A549 (cell line): ENCODE measurements at regions not wholly inside any gene's neighbourhood (a gene's known extent, or its start where the extent isn't known, plus 50 kb on each side); places are given as distances from the start of the nearest gene placed in this dataset.

Source experiments
- ATAC-seq, 2 experiments: fragments of 200-7000 bp in 1 of 2; fragments of >200 bp in 1 of 2; cut with Nextera tagmentation in 1 of 2; cut with Tn5 transposase in 1 of 2; 3 replicates each; pipeline versions ENCODE4 v1.8.0 to v1.9.1; 2018 to 2020; ENCODE audit warnings: mild to moderate bottlenecking in 1 of 2, moderate library complexity in 1 of 2
- CTCF ChIA-PET: fragments of 300-600 bp; sonication (Branson Sonifier 250); formaldehyde crosslinking; extraction: SDS; loops from one replicate; lab custom pipeline; 2021; ENCODE audit warnings: antibody characterized with exemption, inconsistent platforms; lab: Yijun Ruan, JAX
- POLR2A ChIA-PET: fragments of 350-600 bp; formaldehyde crosslinking; extraction: SDS; loops from one replicate; lab custom pipeline; 2021; ENCODE audit warnings: antibody characterized with exemption, inconsistent platforms; lab: Yijun Ruan, JAX
- DNase-seq, 2 experiments: peaks; one replicate each; pipeline versions ENCODE4 v3.0.0 to v3.0.0-alpha.2; 2011 to 2016; ENCODE audit warnings: low read depth in 1 of 2, low spot score in 1 of 2
- FAIRE-seq: peaks from 2 replicates; lab custom pipeline; 2011; peaks lifted over from hg19 to GRCh38; lab: Jason Lieb, UNC
- H3K27ac ChIP-seq, 2 experiments: fragments of >200 bp; sonication (Bioruptor Twin); formaldehyde crosslinking; 3 replicates each; pipeline ENCODE4 v1.5.1; 2016 to 2017
- H3K4me1 ChIP-seq: fragments of >200 bp; sonication (Bioruptor Twin); formaldehyde crosslinking; 3 replicates; pipeline ENCODE4 v1.6.1; 2016
- H3K4me2 ChIP-seq: fragments of >200 bp; sonication (Bioruptor Twin); formaldehyde crosslinking; 3 replicates; pipeline ENCODE4 v1.6.1; 2016
- H3K4me3 ChIP-seq: fragments of >200 bp; sonication (Bioruptor Twin); formaldehyde crosslinking; 3 replicates; pipeline ENCODE4 v1.5.1; 2016
- H3K9me3 ChIP-seq: fragments of >200 bp; sonication (Bioruptor Twin); formaldehyde crosslinking; 3 replicates; pipeline ENCODE4 v1.6.1; 2016
- E2F6 ChIP-seq: IDR thresholded peaks from 2 replicates; pipeline ENCODE4 v1.6.1; 2012; ENCODE audit warnings: low read depth, borderline replicate concordance
- EHF ChIP-seq: fragments of 250-450 bp; sonication (Bioruptor Pico); IDR thresholded peaks from 2 replicates; pipeline ENCODE4 v1.5.0; 2020; ENCODE audit warnings: mild to moderate bottlenecking
- FOXS1 ChIP-seq: fragments of 250-450 bp; sonication (Bioruptor Pico); IDR thresholded peaks from 2 replicates; pipeline ENCODE4 v1.5.0; 2020; ENCODE audit warnings: mild to moderate bottlenecking, moderate library complexity
- HEYL ChIP-seq: fragments of 250-450 bp; sonication (Bioruptor Pico); IDR thresholded peaks from 2 replicates; pipeline ENCODE4 v1.8.0; 2021; ENCODE audit warnings: mild to moderate bottlenecking, moderate library complexity
- HMGXB4 ChIP-seq: fragments of 250-450 bp; sonication (Bioruptor Pico); IDR thresholded peaks from 2 replicates; pipeline ENCODE4 v1.5.0; 2021; ENCODE audit warnings: mild to moderate bottlenecking, moderate library complexity, borderline replicate concordance
- HOXA7 ChIP-seq: fragments of 250-450 bp; sonication (Bioruptor Pico); IDR thresholded peaks from 2 replicates; pipeline ENCODE4 v1.5.0; 2020; ENCODE audit warnings: mild to moderate bottlenecking, moderate library complexity
- HOXB13 ChIP-seq: fragments of 250-450 bp; sonication (Bioruptor Pico); IDR thresholded peaks from 2 replicates; pipeline ENCODE4 v1.5.0; 2020; ENCODE audit warnings: low read depth, mild to moderate bottlenecking, moderate library complexity
- JUN ChIP-seq, 2 experiments: fragments of >200 bp; sonication (Bioruptor Twin); formaldehyde crosslinking; IDR thresholded peaks; 2 replicates in 1 of 2; 3 replicates in 1 of 2; pipeline ENCODE4 v1.6.1; 2016 to 2017
- KDM1A ChIP-seq: fragments of 200-600 bp; sonication (generic); IDR thresholded peaks from 2 replicates; pipeline ENCODE4 v1.6.1; 2016; ENCODE audit warnings: low read depth, mild to moderate bottlenecking
- MAX ChIP-seq: IDR thresholded peaks from 2 replicates; pipeline ENCODE4 v1.6.1; 2012
- MYC ChIP-seq: IDR thresholded peaks from 2 replicates; pipeline ENCODE4 v1.6.1; 2012; ENCODE audit warnings: mild to moderate bottlenecking, inconsistent platforms, low read length, improper control_type of control experiment, borderline replicate concordance
- NFE2L2 ChIP-seq: fragments of 150-350 bp; conservative IDR thresholded peaks from 2 replicates; pipeline ENCODE4 v1.6.1; 2014; ENCODE audit warnings: low read length
- PHF8 ChIP-seq: fragments of 200-600 bp; sonication (generic); IDR thresholded peaks from 2 replicates; pipeline ENCODE4 v1.6.1; 2016; ENCODE audit warnings: low read depth, mild to moderate bottlenecking, antibody characterized with exemption, moderate library complexity, borderline replicate concordance
- POLR2A ChIP-seq: IDR thresholded peaks from 2 replicates; pipeline ENCODE4 v1.6.1; 2012; ENCODE audit warnings: mild to moderate bottlenecking, low read length
- RAD21 ChIP-seq, 2 experiments: fragments of >200 bp in 1 of 2; sonication (Bioruptor Twin) in 1 of 2; formaldehyde crosslinking in 1 of 2; IDR thresholded peaks in 1 of 2; conservative IDR thresholded peaks in 1 of 2; 2 replicates in 1 of 2; 3 replicates in 1 of 2; pipeline ENCODE4 v1.6.1; 2012 to 2018; ENCODE audit warnings: inconsistent platforms in 1 of 2
- RCOR1 ChIP-seq: fragments of 150-350 bp; IDR thresholded peaks from 2 replicates; pipeline ENCODE4 v1.6.1; 2014; ENCODE audit warnings: antibody characterized with exemption, low read length, low read depth
- REST ChIP-seq: fragments of 200-600 bp; sonication (generic); IDR thresholded peaks from 2 replicates; pipeline ENCODE4 v1.6.1; 2016; ENCODE audit warnings: antibody characterized with exemption, mild to moderate bottlenecking, moderate library complexity
- SMC3 ChIP-seq: fragments of >200 bp; sonication (Bioruptor Twin); formaldehyde crosslinking; IDR thresholded peaks from 3 replicates; pipeline ENCODE4 v1.6.1; 2018; ENCODE audit warnings: inconsistent platforms
- TP53 ChIP-seq: fragments of 250-450 bp; sonication (Bioruptor Pico); IDR thresholded peaks from 2 replicates; pipeline ENCODE4 v1.5.0; 2021; ENCODE audit warnings: mild to moderate bottlenecking, moderate library complexity
- ZNF302 ChIP-seq: fragments of 250-450 bp; sonication (Bioruptor Pico); IDR thresholded peaks from 2 replicates; pipeline ENCODE4 v1.9.0; 2021; ENCODE audit warnings: inconsistent platforms, mild to moderate bottlenecking, moderate library complexity
- ZSCAN20 ChIP-seq: fragments of 250-450 bp; sonication (Bioruptor Pico); IDR thresholded peaks from 2 replicates; pipeline ENCODE4 v1.8.0; 2022; ENCODE audit warnings: mild to moderate bottlenecking, moderate library complexity
- WGBS: methylation state at CpG from one replicate; pipeline ENCODE4 v1.1.6; 2017; ENCODE audit errors: missing lambda C conversion rate; 5-methylcytosine and 5-hydroxymethylcytosine counted together
- TF ChIP-seq, protein P1 (sequence below): fragments of >200 bp; sonication (Bioruptor Twin); formaldehyde crosslinking; IDR thresholded peaks from 3 replicates; pipeline ENCODE4 v1.5.1; 2016

- ATAC-seq (no peak), DNase-seq (no peak), FAIRE-seq (no peak)
- ChIA-PET CTCF (no interaction called here), POLR2A (no interaction called here)
- H3K4me3 ChIP-seq, result no peak overlapping the region
- no peaks in the 10 kb centered on the region for H3K4me1 ChIP-seq
- no peak overlapping the region for H3K4me2 ChIP-seq
- 0 out of 3 replicates have a peak, but pooled peaks cover 2% of the 10 kb centered on the region for H3K9me3 ChIP-seq
- 2% methylated on average over 3 of the region's 3 CpGs for WGBS
- TF ChIP-seq RCOR1 (no peak), HEYL (CRISPR knock-in tag) (no peak), HMGXB4 (CRISPR knock-in tag) (no peak), JUN (IDR thresholded peaks at IDR 0.05) (no peak)
- no peak overlapping the region for H3K27ac ChIP-seq
These were observed 244.2 kb downstream of the CBLN4 start for GRCh38 chr20:55761100-55761499.

DNA sequence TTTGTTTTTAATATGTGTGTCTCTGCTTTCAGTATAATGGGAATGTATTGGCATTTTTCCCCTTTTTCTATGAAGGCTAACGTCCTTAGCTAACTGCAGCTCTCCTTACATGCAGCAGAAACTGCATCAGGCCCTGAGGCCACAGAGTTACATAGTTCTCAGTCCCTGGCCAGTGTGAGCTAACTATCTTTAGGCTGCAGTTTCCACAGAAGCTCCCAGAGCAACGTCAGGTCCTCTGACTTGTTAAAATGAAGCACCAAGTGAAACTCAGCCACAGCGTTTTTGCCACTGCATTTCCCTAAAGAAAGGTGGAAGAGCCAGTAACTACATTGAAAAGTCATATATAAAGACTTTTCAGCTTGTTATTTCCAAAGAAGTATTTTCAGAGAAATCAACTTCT, 244.7 kb downstream of the CBLN4 start:
- CTCF ChIA-PET, result no interaction called here
- TF ChIP-seq REST (no peak), ZNF302 (CRISPR knock-in tag) (no peak), HOXA7 (CRISPR knock-in tag) (no peak)
- H3K27ac ChIP-seq, result no peak overlapping the region
- H3K4me2 ChIP-seq, result no peak overlapping the region
- no peak for ATAC-seq
- FAIRE-seq, result no peak
- H3K4me1 ChIP-seq, result no peaks in the 10 kb centered on the region
- 2% methylated on average over 3 of the region's 3 CpGs for WGBS
- POLR2A ChIA-PET, result no interaction called here
- H3K9me3 ChIP-seq, result 0 out of 3 replicates have a peak, but pooled peaks cover 2% of the 10 kb centered on the region
- no peak overlapping the region for H3K4me3 ChIP-seq
- DNase-seq, result no peak

- no peaks in the 10 kb centered on the region for H3K4me1 ChIP-seq
- no peak for DNase-seq
- WGBS, result 4% methylated on average over 3 of the region's 3 CpGs
- ATAC-seq, result no peak
- no peak for FAIRE-seq
- no peak overlapping the region for H3K4me2 ChIP-seq
- no peak overlapping the region for H3K4me3 ChIP-seq
- no peak overlapping the region for H3K27ac ChIP-seq
- no peaks in the 10 kb centered on the region for H3K9me3 ChIP-seq
- ChIA-PET POLR2A (no interaction called here), CTCF (no interaction called here)
- TF ChIP-seq, protein P1, sequence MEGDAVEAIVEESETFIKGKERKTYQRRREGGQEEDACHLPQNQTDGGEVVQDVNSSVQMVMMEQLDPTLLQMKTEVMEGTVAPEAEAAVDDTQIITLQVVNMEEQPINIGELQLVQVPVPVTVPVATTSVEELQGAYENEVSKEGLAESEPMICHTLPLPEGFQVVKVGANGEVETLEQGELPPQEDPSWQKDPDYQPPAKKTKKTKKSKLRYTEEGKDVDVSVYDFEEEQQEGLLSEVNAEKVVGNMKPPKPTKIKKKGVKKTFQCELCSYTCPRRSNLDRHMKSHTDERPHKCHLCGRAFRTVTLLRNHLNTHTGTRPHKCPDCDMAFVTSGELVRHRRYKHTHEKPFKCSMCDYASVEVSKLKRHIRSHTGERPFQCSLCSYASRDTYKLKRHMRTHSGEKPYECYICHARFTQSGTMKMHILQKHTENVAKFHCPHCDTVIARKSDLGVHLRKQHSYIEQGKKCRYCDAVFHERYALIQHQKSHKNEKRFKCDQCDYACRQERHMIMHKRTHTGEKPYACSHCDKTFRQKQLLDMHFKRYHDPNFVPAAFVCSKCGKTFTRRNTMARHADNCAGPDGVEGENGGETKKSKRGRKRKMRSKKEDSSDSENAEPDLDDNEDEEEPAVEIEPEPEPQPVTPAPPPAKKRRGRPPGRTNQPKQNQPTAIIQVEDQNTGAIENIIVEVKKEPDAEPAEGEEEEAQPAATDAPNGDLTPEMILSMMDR, result no peak
- TF ChIP-seq NFE2L2 (no peak), MAX (no peak), SMC3 (no peak)
These were observed 249.5 kb downstream of the CBLN4 start for GRCh38 chr20:55755861-55756260.

GRCh38 chr20:55755411-55755810, 249.9 kb downstream of the CBLN4 start:
- no peak for DNase-seq
- ChIA-PET POLR2A (no interaction called here), CTCF (no interaction called here)
- H3K9me3 ChIP-seq, result no peaks in the 10 kb centered on the region
- H3K4me1 ChIP-seq, result no peaks in the 10 kb centered on the region
- FAIRE-seq, result no peak
- no peak overlapping the region for H3K4me3 ChIP-seq
- 2% methylated on average over 5 of the region's 5 CpGs for WGBS
- H3K27ac ChIP-seq, result no peak overlapping the region
- H3K4me2 ChIP-seq, result no peak overlapping the region
- no peak for ATAC-seq
- TF ChIP-seq KDM1A (no peak), MYC (no peak), RAD21 (conservative IDR thresholded peaks at IDR 0.05 in 1 of 2, IDR thresholded peaks at IDR 0.05 in 1 of 2) (no peak), HOXB13 (CRISPR knock-in tag) (no peak), RCOR1 (no peak), POLR2A (no peak), E2F6 (no peak), ZSCAN20 (CRISPR knock-in tag) (no peak), FOXS1 (CRISPR knock-in tag) (no peak), TP53 (no peak), HOXA7 (CRISPR knock-in tag) (no peak), EHF (CRISPR knock-in tag) (no peak), JUN (IDR thresholded peaks at IDR 0.05) (no peak), PHF8 (no peak)
